GM18873 (cell line): ENCODE measurements at regions not wholly inside any gene's neighbourhood (a gene's known extent, or its start where the extent isn't known, plus 50 kb on each side); places are given as distances from the start of the nearest gene placed in this dataset.

Experiments used
- ATAC-seq: cut with Tn5 transposase; IDR thresholded peaks from one replicate; pipeline ENCODE4 v1.9.1; 2021; ENCODE audit warnings: mild to moderate bottlenecking, moderate library complexity, moderate number of reproducible peaks; ENCODE audit not compliant: unreplicated experiment, low FRiP score

DNA sequence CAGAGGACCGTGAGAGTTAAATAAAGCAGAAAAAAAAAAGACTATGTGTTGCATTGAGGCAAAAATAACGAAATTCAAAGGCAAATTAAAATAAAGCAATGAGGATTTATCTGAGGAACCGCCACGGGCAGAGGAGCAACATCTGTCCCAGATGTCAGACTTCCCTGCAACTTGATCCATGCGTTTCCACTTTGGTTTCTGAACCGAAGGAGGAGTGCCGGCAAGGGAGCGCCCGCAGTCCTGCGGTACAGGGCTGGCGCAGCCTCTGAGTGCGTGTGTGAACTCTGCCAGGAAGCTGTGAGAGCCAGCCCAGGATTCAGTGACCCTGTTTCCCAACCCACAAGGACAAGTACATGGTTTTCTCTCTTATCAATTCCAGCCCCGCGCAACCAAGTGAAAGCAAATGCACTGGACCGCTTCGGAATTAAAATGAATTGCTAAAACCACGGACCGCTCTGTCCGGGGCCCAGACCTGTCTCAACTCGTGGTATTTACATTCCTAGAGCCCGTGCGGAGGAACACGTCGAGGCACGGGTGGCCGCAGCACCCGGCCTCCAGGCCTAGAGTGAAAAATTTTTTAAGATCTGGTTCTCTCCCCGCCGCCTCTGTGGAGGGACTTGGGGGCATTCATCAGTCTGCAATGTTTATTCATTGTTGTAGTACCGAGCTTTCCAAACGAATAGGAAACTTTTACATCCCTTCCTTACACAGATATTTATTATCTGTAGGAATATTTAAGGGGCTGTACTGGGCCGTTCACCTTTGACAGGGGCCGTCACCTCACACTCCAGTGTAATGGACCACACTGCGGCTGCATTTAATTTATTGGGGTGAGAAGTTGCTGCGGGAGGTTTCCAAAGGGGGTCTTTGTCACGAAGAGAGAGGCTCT is 291.5 kb upstream of the NFE2L3 start:
- ATAC-seq, result no peak

DNA sequence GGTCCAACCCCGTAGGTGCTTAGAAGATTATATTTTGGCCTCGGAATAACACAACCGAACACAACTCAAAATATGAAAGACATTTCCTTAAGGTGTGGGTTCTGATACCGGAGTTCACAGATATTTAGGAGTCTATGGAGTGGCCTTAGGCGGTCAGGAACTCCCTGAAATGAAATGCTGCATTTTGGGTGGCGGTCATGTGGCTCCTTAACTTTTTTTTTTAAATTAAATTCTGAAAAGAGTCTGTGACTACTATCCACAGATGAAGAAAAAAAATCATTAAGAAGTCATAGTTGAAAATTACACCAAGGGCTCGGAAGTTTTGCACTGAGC is 290.9 kb upstream of the NFE2L3 start:
- ATAC-seq, result no peak

- no peak for ATAC-seq
Measured at GRCh38 chr7:25861601-25862260, 290.3 kb upstream of the NFE2L3 start.

DNA sequence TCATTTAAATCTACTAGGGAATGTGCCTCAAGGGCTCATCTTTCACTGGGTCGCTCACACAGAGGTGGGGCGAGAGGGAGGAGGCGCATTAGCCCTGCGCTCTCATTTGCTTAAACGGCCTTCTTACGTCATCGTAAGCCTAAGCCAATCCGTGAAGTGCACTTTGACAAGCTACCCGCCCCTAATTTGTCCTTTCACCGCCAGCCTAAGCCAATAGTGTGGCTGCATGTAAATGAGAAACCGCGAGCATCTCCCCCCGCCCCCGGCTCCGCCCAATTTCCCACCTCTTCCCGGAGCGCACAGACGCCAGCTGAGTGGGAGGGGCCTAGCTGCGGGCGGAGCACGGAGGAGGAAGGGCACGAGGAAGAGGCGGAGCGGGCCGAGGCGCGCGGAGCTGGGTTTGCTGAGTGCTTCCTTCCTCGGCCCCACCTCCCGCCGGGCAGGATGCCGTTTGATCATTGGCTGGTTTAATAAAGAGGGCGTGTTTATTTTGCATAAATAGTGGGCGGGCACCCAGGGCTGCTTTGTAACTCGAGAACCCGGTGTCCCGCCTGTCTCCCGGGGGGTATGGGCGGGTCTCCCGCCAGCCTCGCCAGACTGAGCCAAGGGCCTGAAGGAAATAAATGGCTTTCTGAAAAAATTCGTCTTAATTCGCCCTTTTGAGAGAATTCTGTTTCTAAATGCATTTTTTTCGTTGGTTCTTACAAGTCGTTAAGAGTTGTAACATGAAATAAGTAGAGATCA is 289.6 kb upstream of the NFE2L3 start:
- ATAC-seq, result peak; percentile 91

DNA sequence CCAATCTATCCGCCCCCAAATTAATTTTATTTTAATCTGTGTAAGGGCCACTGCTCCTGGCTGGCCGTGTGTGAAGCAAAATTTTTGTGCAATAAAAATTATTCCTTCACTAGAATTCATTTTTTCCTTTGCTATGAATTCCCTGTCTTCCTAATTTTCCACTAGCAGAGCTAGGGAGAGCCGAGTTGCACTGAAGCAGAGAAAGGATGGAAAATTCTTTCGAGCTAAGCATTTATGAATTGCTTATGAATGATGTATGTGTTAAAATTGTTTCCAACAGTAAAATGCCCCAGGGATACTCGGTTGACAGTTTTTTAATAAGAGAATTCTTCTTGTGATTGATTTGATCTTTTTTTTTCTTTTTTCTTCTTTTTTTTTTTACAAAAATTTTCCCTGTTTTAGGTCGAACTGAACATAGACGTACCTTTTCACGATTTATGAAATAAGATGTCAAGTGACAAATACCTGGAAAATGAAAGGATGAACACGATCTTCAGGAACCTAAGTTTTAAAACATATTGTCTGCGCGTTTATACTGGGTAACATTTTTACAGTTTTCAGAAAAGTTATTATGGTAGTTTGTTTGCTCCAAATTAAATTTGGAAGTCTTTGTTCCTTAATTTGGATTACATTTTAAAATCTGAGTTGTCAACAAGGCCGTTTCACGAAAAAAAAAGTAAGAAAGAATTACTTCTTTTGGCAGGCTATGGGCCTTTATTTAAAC is 288.8 kb upstream of the NFE2L3 start:
- ATAC-seq, result no peak

- ATAC-seq, result no peak
Measured at GRCh38 chr7:25863729-25864110, 288.3 kb upstream of the NFE2L3 start.

DNA sequence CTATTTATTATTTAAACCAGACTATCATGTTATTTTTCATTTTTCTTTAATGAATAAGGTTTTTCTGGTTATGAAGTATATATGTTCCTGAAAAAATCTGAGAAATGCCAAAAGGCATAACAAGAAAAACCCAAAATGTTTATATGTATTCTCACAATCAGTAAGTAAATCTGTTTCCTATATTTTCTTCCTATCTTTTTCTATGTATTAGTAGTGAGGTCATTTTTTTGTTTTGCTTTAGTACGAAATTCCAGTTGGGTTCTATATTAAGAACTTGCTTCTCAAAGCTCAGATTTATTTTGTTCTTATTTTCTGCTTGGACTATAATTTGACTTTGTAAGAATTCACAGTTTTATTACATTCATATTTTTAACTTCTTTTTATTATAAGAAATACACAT is 287.5 kb upstream of the NFE2L3 start:
- ATAC-seq, result no peak

- no peak for ATAC-seq
Measured at GRCh38 chr7:25864943-25865751, 286.9 kb upstream of the NFE2L3 start.

DNA sequence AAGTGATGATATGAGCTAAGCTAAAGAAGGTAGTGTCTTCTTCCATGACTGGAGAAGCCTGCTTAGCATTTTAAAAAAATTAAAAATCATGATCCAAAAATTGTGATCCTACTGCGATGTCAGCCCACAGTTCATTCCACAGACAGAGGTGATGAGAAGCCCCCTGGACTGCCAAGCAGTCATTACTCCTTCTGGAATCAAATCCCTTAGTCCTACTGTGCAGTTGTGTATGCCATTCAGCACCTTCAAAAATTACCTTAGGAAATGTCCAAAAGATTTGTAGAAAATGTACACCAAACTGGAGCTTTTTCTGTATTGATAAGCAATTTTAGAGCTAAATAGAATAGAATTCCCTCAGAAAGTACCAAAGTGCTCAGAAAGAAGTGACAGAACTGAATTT is 283.5 kb upstream of the NFE2L3 start:
- no peak for ATAC-seq

DNA sequence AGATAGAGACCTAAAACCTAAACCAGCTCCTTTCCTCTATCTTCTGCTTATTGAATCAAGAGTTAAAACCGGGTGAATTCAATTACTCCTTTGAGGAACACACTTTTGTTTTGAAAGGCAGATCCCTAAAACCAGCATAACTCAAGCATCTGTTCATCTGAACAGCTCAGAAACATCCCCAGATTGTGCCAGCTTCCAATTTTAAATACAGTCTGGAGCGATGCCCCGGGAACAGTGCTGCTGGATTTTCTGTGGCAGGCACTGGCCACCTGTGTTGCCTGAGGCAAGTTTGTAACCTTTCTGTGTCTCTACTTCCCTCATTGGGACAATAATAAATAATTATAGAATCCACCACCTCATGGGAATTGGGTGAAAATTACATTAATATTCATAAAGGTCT is 281.4 kb upstream of the NFE2L3 start:
- no peak for ATAC-seq

GRCh38 chr7:25876092-25876491 is 275.9 kb upstream of the NFE2L3 start:
- ATAC-seq, result no peak

GRCh38 chr7:25877802-25878789 is 273.9 kb upstream of the NFE2L3 start:
- no peak for ATAC-seq

GRCh38 chr7:25879799-25880198 is 272.2 kb upstream of the NFE2L3 start:
- ATAC-seq, result no peak

- ATAC-seq, result no peak
Measured at GRCh38 chr7:25881317-25882037, 270.5 kb upstream of the NFE2L3 start.

DNA sequence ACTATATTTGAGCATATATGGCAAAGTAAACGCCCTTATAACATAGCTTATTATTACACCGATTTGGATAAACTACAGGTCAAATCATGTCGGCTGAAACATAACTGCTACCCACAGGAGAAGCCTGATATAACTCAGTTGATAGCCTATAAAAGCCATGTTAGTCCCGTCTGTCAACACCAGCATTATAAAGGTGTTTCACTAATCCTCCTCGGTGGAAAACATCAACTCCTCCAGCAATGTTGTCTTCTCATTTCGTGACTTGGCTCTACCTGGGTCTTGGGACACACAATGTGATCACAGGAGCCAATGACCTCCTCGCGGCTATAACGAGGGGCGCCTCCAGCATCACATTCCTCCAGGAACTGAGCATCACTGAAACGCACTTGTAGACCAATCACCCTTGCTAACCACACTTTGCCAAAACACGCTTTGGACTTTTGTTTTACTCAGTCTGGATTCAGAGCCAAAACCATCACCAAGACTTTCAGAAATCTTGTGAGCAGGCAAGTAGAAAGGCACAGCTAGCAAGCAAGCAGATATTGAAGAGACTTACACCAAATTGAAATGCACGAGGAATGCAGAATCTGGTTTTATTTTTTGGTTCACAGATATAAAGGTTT is 269.7 kb upstream of the NFE2L3 start:
- no peak for ATAC-seq

DNA sequence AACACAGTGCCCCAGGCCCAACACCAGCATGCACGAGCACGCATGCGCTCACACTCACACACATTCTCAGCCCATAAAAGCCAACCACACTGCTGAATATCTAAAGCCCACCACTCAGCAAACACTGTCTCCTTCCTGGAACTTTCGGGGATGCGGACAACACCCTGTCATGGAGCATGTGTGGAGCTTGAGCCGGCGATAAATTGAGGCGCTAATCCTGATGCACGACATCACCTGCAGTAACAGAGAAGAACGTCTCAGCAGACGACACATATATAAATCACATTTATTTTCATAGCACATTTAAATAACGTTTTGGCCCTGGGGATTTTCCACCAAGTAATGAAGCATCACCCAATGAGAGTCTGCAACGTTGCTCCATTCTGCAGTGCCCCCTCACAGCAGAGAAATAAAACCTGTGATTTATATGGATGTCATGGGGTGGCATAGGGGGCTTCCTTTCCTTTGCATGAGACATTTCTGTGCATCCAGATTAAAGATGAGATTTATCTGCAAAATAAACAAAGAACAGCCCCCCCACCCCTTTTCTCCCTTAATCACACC is 267.7 kb upstream of the NFE2L3 start:
- no peak for ATAC-seq

DNA sequence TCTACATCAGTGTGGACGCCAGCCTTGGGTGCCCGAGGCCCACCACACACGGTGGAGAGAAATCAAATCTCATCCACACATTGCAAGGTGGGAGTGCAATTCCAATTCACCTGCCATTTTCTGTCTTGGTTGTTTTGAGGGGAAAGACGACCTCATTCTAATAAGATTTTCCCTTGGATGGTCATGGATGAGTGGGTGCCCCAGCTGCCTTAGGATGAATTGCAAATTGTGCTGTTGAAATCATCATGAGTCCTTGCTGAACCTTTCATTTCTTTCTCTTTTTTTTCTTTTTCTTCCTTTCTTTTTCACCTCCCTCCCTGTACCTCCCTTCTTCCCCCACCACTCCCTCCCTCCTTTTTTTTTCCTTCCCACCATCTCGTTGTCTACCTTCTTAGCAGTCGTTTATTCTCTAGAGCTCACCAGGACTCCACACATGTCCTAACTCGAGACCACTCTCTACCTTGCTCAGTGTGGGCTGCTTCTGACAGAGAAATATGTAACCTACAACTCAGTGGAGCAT is 266.9 kb upstream of the NFE2L3 start:
- ATAC-seq, result no peak
